Kasumi-1 (cell line): ENCODE measurements at regions not wholly inside any gene's neighbourhood (a gene's known extent, or its start where the extent isn't known, plus 50 kb on each side); places are given as distances from the start of the nearest gene placed in this dataset.
"Not testable (repeated sequence)": the region's sequence is repeated elsewhere in the genome, so short reads cannot be mapped to it uniquely, and the experiment has no call there.

ENCODE experiments used
- DNase-seq, 2 experiments: peaks; one replicate each; lab custom pipeline; 2025; lab: John Stamatoyannopoulos, UW

- DNase-seq = no peak
These were observed 248.8 kb upstream of the USP24 start for GRCh38 chr1:55463814-55464475.

GRCh38 chr1:55457874-55458273, 242.7 kb upstream of the USP24 start:
- DNase-seq = no peak

GRCh38 chr1:55456971-55457370, 241.8 kb upstream of the USP24 start:
- no peak for DNase-seq

- no peak for DNase-seq
These were observed 233.1 kb upstream of the USP24 start for GRCh38 chr1:55448261-55448660.

- DNase-seq = no peak
These were observed 232.3 kb upstream of the USP24 start for GRCh38 chr1:55447488-55447887.

GRCh38 chr1:55446351-55446750, 231.2 kb upstream of the USP24 start:
- DNase-seq = no peak

- no peak for DNase-seq
These were observed 230.3 kb upstream of the USP24 start for GRCh38 chr1:55445416-55445815.

GRCh38 chr1:55444667-55445066, 229.5 kb upstream of the USP24 start:
- no peak for DNase-seq

- no peak for DNase-seq
These were observed 228.2 kb upstream of the USP24 start for GRCh38 chr1:55443175-55443915.

GRCh38 chr1:55441489-55441888, 226.3 kb upstream of the USP24 start:
- DNase-seq = no peak

- no peak for DNase-seq
These were observed 222.5 kb upstream of the USP24 start for GRCh38 chr1:55437692-55438091.

- DNase-seq = not testable (repeated sequence)
These were observed 215.6 kb upstream of the USP24 start for GRCh38 chr1:55430720-55431119.

GRCh38 chr1:55430206-55430605, 215.0 kb upstream of the USP24 start:
- not testable (repeated sequence) for DNase-seq

GRCh38 chr1:55428944-55429931, 214.1 kb upstream of the USP24 start:
- DNase-seq = no peak

GRCh38 chr1:55428231-55428630, 213.1 kb upstream of the USP24 start:
- no peak for DNase-seq

GRCh38 chr1:55427606-55428005, 212.4 kb upstream of the USP24 start:
- DNase-seq = no peak

GRCh38 chr1:55426619-55427018, 211.5 kb upstream of the USP24 start:
- DNase-seq = no peak

GRCh38 chr1:55426156-55426555, 211.0 kb upstream of the USP24 start:
- DNase-seq = no peak

GRCh38 chr1:55425310-55425930, 210.3 kb upstream of the USP24 start:
- DNase-seq = no peak

GRCh38 chr1:55423376-55423775, 208.2 kb upstream of the USP24 start:
- no peak for DNase-seq

- no peak for DNase-seq
These were observed 206.0 kb upstream of the USP24 start for GRCh38 chr1:55420929-55421716.
